ENCODE measurements at regions not wholly inside any gene's neighbourhood (a gene's known extent, or its start where the extent isn't known, plus 50 kb on each side); places are given as distances from the start of the nearest gene placed in this dataset.

DNA sequence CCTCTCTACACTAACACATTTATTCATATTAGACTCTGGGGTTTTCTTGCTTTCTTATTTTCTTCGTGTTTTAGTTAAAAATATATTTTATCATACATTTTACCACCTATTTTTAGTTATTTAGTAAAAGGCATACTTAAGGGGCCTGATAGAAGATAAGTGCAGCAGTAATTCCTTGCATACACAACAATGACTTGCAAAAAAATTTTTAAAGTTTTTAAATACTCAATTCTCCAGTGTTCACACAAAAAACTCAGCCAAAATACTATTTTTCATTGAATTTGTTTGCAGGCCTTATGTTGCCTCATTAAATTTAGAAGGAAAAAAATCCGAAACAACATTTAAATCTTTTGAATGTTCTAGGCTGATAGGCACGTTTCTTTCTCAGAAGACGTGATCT, 2431.7 kb downstream of the PCDH9 start:
- DNase-seq (ENCODE audit: extremely low read depth, insufficient read length), result no peak
- no peak overlapping the region for H3K4me3 ChIP-seq (replicated peaks; ENCODE audit: low read depth, low read length)

DNA sequence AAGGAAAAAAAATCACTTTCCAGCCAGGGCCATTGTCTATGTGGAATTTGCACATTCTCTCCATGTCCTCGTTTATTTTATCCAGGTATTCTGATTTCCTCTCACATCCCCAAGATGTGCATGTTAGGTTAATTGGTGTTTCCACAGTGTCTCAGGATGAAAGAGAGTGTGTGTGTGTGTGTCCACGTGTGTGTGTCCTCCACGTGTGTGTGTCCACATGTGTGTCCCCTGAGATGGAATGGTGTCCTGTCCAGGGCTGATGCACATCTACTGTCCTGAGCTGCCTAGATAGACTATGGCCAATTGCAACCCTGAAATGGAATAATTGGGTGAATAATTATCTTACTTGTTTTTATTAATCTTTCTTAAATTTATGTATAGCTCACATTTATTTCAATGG, 2436.5 kb downstream of the PCDH9 start:
- no peak for DNase-seq (ENCODE audit: extremely low read depth, insufficient read length)
- TF ChIP-seq, protein P1, sequence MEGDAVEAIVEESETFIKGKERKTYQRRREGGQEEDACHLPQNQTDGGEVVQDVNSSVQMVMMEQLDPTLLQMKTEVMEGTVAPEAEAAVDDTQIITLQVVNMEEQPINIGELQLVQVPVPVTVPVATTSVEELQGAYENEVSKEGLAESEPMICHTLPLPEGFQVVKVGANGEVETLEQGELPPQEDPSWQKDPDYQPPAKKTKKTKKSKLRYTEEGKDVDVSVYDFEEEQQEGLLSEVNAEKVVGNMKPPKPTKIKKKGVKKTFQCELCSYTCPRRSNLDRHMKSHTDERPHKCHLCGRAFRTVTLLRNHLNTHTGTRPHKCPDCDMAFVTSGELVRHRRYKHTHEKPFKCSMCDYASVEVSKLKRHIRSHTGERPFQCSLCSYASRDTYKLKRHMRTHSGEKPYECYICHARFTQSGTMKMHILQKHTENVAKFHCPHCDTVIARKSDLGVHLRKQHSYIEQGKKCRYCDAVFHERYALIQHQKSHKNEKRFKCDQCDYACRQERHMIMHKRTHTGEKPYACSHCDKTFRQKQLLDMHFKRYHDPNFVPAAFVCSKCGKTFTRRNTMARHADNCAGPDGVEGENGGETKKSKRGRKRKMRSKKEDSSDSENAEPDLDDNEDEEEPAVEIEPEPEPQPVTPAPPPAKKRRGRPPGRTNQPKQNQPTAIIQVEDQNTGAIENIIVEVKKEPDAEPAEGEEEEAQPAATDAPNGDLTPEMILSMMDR (IDR thresholded peaks at IDR 0.05; ENCODE audit: insufficient read depth, low read length, poor library complexity, severe bottlenecking), result no peak
- Histone ChIP-seq H3K27me3 (replicated peaks; ENCODE audit: control insufficient read depth, insufficient read depth, low read length) (no peaks in the 10 kb centered on the region), H3K4me3 (replicated peaks; ENCODE audit: low read depth, low read length) (no peak overlapping the region), H3K36me3 (ENCODE audit: control insufficient read depth, insufficient read depth, low read length) (no peaks in the 10 kb centered on the region)

More for the DNA sequence above, 2431.7 kb downstream of the PCDH9 start:
- Histone ChIP-seq H3K36me3 (ENCODE audit: control insufficient read depth, insufficient read depth, low read length) (no peaks in the 10 kb centered on the region), H3K27me3 (replicated peaks; ENCODE audit: control insufficient read depth, insufficient read depth, low read length) (no peaks in the 10 kb centered on the region)
- TF ChIP-seq, protein P1 (IDR thresholded peaks at IDR 0.05; ENCODE audit: insufficient read depth, low read length, poor library complexity, severe bottlenecking), result no peak

DNA sequence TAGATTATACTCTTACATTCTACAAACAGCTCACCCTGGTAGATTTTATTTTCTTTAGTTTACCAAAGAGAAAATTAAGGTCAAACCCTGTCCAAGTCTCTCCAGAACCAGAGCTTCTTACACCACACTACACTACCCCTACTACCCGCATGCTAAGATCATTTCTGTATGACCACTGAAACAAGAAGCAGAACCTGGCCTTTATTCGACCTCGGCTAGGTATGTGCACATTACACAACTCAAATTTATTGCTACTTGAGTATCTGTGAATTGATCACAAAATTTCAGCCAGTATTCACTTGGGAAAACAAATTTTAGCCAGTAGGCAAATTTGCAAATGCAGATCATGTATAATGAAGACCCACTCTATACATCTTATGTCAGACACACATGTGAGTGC, 2437.0 kb downstream of the PCDH9 start:
- no peak for DNase-seq (ENCODE audit: extremely low read depth, insufficient read length)
- TF ChIP-seq, protein P1 (IDR thresholded peaks at IDR 0.05; ENCODE audit: insufficient read depth, low read length, poor library complexity, severe bottlenecking), result no peak
- Histone ChIP-seq H3K36me3 (ENCODE audit: control insufficient read depth, insufficient read depth, low read length) (no peaks in the 10 kb centered on the region), H3K27me3 (replicated peaks; ENCODE audit: control insufficient read depth, insufficient read depth, low read length) (no peaks in the 10 kb centered on the region), H3K4me3 (replicated peaks; ENCODE audit: low read depth, low read length) (no peak overlapping the region)

DNA sequence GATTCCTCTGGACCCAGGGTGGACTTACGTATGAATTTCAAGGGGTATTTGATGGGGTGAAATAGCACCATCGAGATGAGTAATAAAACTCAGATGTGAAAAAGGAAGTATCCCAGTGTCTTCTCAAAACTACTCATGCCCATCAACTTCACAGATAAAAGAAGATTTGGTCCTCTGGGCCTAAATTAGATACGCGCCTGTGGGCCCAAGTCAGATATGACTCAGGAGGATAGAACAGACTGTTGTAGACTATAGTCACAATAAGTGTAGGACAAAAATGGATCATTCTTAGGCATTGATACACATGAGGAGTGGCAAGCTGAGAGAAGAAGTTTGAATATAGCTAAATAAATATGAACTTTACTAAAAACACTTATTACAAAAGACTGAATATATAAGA, 2438.8 kb downstream of the PCDH9 start:
- DNase-seq (ENCODE audit: extremely low read depth, insufficient read length), result no peak
- TF ChIP-seq, protein P1 (IDR thresholded peaks at IDR 0.05; ENCODE audit: insufficient read depth, low read length, poor library complexity, severe bottlenecking), result no peak

DNA sequence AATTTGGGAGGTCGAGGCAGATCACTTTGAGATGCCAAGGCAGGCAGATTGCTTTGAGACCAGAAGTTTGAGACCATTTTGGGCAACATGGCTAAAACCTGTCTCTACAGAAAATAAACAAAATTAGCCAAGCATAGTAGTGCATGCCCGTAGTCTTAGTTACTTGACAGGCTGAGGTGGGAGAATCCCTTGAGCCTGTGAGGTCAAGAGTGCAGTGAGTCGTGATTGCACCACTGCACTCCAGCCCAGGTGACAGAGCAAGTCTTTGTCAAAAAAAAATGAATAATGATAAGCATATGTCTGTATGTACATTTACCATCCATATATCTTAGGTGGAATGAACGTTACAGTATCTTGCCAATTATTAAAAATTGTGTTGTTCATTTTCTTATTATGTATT, 2447.7 kb downstream of the PCDH9 start:
- H3K4me3 ChIP-seq (replicated peaks; ENCODE audit: low read depth, low read length), result no peak overlapping the region
- TF ChIP-seq, protein P1 (IDR thresholded peaks at IDR 0.05; ENCODE audit: insufficient read depth, low read length, poor library complexity, severe bottlenecking), result no peak
- no peak for DNase-seq (ENCODE audit: extremely low read depth, insufficient read length)
- no peaks in the 10 kb centered on the region for H3K36me3 ChIP-seq (ENCODE audit: control insufficient read depth, insufficient read depth, low read length)
- no peaks in the 10 kb centered on the region for H3K27me3 ChIP-seq (replicated peaks; ENCODE audit: control insufficient read depth, insufficient read depth, low read length)

More for the DNA sequence above, 2438.8 kb downstream of the PCDH9 start:
- Histone ChIP-seq H3K27me3 (replicated peaks; ENCODE audit: control insufficient read depth, insufficient read depth, low read length) (no peaks in the 10 kb centered on the region), H3K36me3 (ENCODE audit: control insufficient read depth, insufficient read depth, low read length) (no peaks in the 10 kb centered on the region), H3K4me3 (replicated peaks; ENCODE audit: low read depth, low read length) (no peak overlapping the region)

DNA sequence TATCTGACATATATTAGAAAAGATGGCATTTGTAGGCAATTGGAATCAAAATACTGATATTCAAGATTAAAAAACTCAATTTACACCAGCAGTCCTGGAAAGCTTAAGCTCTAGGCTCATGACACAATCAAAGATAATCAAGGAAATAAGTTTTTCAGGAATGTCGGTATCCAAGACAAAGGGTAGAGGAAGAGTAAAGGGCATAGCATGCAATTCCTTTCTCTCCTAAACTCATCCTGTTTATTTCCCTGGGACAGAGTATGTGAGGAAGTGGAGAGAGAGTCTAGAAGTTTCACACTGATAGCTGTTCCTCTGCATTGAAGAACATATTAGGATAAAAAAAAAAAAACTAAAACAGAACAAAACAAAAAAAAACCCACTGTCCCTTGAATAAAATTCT, 2452.1 kb downstream of the PCDH9 start:
- H3K36me3 ChIP-seq (ENCODE audit: control insufficient read depth, insufficient read depth, low read length), result no peaks in the 10 kb centered on the region
- TF ChIP-seq, protein P1 (IDR thresholded peaks at IDR 0.05; ENCODE audit: insufficient read depth, low read length, poor library complexity, severe bottlenecking), result no peak
- no peak for DNase-seq (ENCODE audit: extremely low read depth, insufficient read length)
- no peaks in the 10 kb centered on the region for H3K27me3 ChIP-seq (replicated peaks; ENCODE audit: control insufficient read depth, insufficient read depth, low read length)
- H3K4me3 ChIP-seq (replicated peaks; ENCODE audit: low read depth, low read length), result no peak overlapping the region
